B cell (primary cell): ENCODE measurements at regions not wholly inside any gene's neighbourhood (a gene's known extent, or its start where the extent isn't known, plus 50 kb on each side); places are given as distances from the start of the nearest gene placed in this dataset.

ENCODE experiments used
- ATAC-seq: fragments of 200-7000 bp; cut with Tn5 transposase; one replicate; pipeline ENCODE4 v1.10.0; 2021; ENCODE audit warnings: low read depth, mild to moderate bottlenecking, moderate number of reproducible peaks, moderate library complexity
- CTCF ChIA-PET: fragments of 350-600 bp; sonication (Branson Sonifier 250); formaldehyde crosslinking; loops from one replicate; lab custom pipeline; 2021; ENCODE audit warnings: antibody characterized with exemption, inconsistent platforms; lab: Charles Lee
- POLR2A ChIA-PET: fragments of 350-600 bp; sonication (Branson Sonifier 250); formaldehyde crosslinking; loops from one replicate; lab custom pipeline; 2021; ENCODE audit warnings: antibody characterized with exemption; lab: Charles Lee
- DNase-seq: peaks from one replicate; pipeline ENCODE4 v3.0.0; 2013
- H2AFZ ChIP-seq: 2 replicates; pipeline ENCODE4 v1.6.1; 2012; ENCODE audit warnings: mild to moderate bottlenecking, low read depth, low read length; ENCODE audit not compliant: insufficient read depth, poor library complexity, severe bottlenecking
- H3K27ac ChIP-seq, 2 donors: 1 replicate in 1 of 2; 2 replicates in 1 of 2; pipeline ENCODE4 v1.5.1; 2012 to 2013; ENCODE audit warnings: low read length in 2 of 2, mild to moderate bottlenecking in 2 of 2, moderate library complexity in 1 of 2
- H3K27me3 ChIP-seq, 4 experiments: fragments of 200-600 bp in 1 of 4; sonication (generic) in 1 of 4; replicated peaks in 1 of 4; 1 replicate in 2 of 4; 2 replicates in 2 of 4; pipeline versions ENCODE4 v1.6.1 to v1.7.0; 2013 to 2016; ENCODE audit warnings: low read length in 3 of 4, mild to moderate bottlenecking in 2 of 4, mixed read lengths in 1 of 4, moderate library complexity in 1 of 4; ENCODE audit not compliant: insufficient read depth in 4 of 4, control insufficient read depth in 3 of 4; ENCODE audit errors: control extremely low read depth in 1 of 4
- H3K36me3 ChIP-seq, 2 experiments: replicated peaks in 1 of 2; 1 replicate in 1 of 2; 2 replicates in 1 of 2; pipeline versions ENCODE4 v1.6.1 to v1.7.1; 2013; ENCODE audit warnings: low read length in 1 of 2; ENCODE audit not compliant: insufficient read depth in 2 of 2, control insufficient read depth in 1 of 2; ENCODE audit errors: control extremely low read depth in 1 of 2, extremely low read depth in 1 of 2
- H3K4me1 ChIP-seq, 2 donors: fragments of 200-600 bp in 1 of 2; sonication (generic) in 1 of 2; 1 replicate in 1 of 2; 2 replicates in 1 of 2; pipeline versions ENCODE4 v1.5.1 to v1.6.1; 2013 to 2017; ENCODE audit warnings: low read length in 2 of 2; ENCODE audit not compliant: control insufficient read depth in 2 of 2, insufficient read depth in 2 of 2
- H3K4me2 ChIP-seq: replicated peaks from 2 replicates; pipeline ENCODE3; 2012; ENCODE audit warnings: mild to moderate bottlenecking, low read depth, low read length; ENCODE audit not compliant: poor library complexity, severe bottlenecking
- H3K4me3 ChIP-seq, 5 experiments: fragments of 200-600 bp in 1 of 5; sonication (generic) in 1 of 5; 1 replicate in 3 of 5; 2 replicates in 2 of 5; pipeline versions ENCODE4 v1.5.1 to v1.7.0; 2011 to 2016; ENCODE audit warnings: low read length in 4 of 5, mild to moderate bottlenecking in 4 of 5, low read depth in 2 of 5, control low read depth in 1 of 5, moderate library complexity in 1 of 5; ENCODE audit not compliant: insufficient read depth in 1 of 5; ENCODE audit errors: control extremely low read depth in 1 of 5, extremely low read depth in 1 of 5
- H3K79me2 ChIP-seq: fragments of 200-600 bp; sonication (generic); one replicate; pipeline ENCODE4 v1.6.0; 2016; ENCODE audit warnings: low read length; ENCODE audit not compliant: control insufficient read depth, insufficient read depth
- H3K9ac ChIP-seq: fragments of 200-600 bp; sonication (generic); 2 replicates; pipeline ENCODE4 v1.6.1; 2017; ENCODE audit warnings: mild to moderate bottlenecking, low read length, moderate library complexity
- H3K9me3 ChIP-seq, 3 donors: one replicate each; pipeline versions ENCODE4 v1.6.1 to v1.7.1; 2013; ENCODE audit warnings: low read length in 2 of 3; ENCODE audit not compliant: control insufficient read depth in 2 of 3, insufficient read depth in 1 of 3; ENCODE audit errors: control extremely low read depth in 1 of 3
- H4K20me1 ChIP-seq: 2 replicates; pipeline ENCODE4 v1.6.0; 2012; ENCODE audit warnings: mild to moderate bottlenecking, low read length; ENCODE audit not compliant: insufficient read depth, control insufficient read depth, poor library complexity, severe bottlenecking
- H3K27ac Mint-ChIP-seq: one replicate; pipeline ENCODE4 v1.8.0; 2021; ENCODE audit warnings: mixed read lengths
- H3K27me3 Mint-ChIP-seq: one replicate; pipeline ENCODE4 v1.8.0; 2021; ENCODE audit warnings: mixed read lengths
- H3K4me1 Mint-ChIP-seq: one replicate; pipeline ENCODE4 v1.8.0; 2021; ENCODE audit warnings: mixed read lengths
- H3K4me3 Mint-ChIP-seq: one replicate; pipeline ENCODE4 v1.8.0; 2021; ENCODE audit warnings: mixed read lengths
- H3K9me3 Mint-ChIP-seq: one replicate; pipeline ENCODE4 v1.8.0; 2022; ENCODE audit warnings: mixed read lengths; ENCODE audit not compliant: insufficient read depth
- EZH2 ChIP-seq: IDR thresholded peaks from 2 replicates; pipeline ENCODE4 v1.6.1; 2012; ENCODE audit warnings: borderline replicate concordance, low read depth, mild to moderate bottlenecking, moderate library complexity, low read length; ENCODE audit not compliant: insufficient read depth, poor library complexity, severe bottlenecking
- WGBS: methylation state at CpG from one replicate; pipeline ENCODE4 v1.1.5; 2013; ENCODE audit warnings: missing lambda C conversion rate; ENCODE audit not compliant: insufficient coverage; 5-methylcytosine and 5-hydroxymethylcytosine counted together
- intact Hi-C: fragments of 100-400 bp; cut with micrococcal nuclease; formaldehyde crosslinking; loops from one replicate; pipeline ENCODE4 v1.10.0; 2022
- TF ChIP-seq, protein P1 (sequence below): fragments of 200-600 bp; IDR thresholded peaks from one replicate; pipeline ENCODE4 v1.8.0; 2022; ENCODE audit warnings: antibody characterized with exemption, mild to moderate bottlenecking

DNA sequence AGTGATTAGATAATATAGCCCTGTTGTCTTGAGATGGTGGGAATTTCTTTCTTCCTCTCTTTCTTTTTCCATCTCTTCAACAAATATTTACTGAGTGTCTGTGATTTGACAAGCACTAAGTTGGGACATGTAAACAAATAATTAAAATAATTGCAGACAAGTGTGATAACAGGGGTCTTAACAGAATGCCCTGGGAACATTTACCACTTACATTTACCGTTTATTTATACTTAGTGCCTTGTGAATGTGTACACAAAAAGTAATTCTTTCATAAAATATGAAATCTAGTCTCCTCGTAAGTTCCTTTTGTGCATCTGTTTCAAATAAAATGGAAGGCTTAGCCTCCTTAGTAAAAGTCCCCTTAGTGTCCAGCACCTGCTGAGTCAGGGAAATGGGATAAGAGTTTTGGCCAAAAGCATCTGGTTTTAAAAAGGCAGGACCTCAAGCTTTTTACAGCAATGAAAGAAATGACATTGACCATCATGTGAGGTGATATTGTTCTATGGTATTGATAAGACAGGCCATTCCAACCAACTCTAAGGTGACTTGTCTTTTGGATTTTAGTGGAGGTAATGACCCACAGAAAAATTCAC, 188.2 kb downstream of the HS3ST3B1 start:
- no peak overlapping the region for H3K27ac ChIP-seq
- Mint-ChIP-seq H3K27ac (no peak overlapping the region), H3K4me1 (no peaks in the 10 kb centered on the region), H3K27me3 (no peaks in the 10 kb centered on the region), H3K4me3 (no peak overlapping the region), H3K9me3 (no peaks in the 10 kb centered on the region)
- TF ChIP-seq, protein P1, sequence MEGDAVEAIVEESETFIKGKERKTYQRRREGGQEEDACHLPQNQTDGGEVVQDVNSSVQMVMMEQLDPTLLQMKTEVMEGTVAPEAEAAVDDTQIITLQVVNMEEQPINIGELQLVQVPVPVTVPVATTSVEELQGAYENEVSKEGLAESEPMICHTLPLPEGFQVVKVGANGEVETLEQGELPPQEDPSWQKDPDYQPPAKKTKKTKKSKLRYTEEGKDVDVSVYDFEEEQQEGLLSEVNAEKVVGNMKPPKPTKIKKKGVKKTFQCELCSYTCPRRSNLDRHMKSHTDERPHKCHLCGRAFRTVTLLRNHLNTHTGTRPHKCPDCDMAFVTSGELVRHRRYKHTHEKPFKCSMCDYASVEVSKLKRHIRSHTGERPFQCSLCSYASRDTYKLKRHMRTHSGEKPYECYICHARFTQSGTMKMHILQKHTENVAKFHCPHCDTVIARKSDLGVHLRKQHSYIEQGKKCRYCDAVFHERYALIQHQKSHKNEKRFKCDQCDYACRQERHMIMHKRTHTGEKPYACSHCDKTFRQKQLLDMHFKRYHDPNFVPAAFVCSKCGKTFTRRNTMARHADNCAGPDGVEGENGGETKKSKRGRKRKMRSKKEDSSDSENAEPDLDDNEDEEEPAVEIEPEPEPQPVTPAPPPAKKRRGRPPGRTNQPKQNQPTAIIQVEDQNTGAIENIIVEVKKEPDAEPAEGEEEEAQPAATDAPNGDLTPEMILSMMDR = no peak
- no peak for TF ChIP-seq EZH2
- intact Hi-C loops = no loop called here
- no peak overlapping the region for H2AFZ ChIP-seq
- DNase-seq = no peak
- H3K9ac ChIP-seq = no peak overlapping the region
- H3K36me3 ChIP-seq = no peaks in the 10 kb centered on the region
- H3K9me3 ChIP-seq = no peaks in the 10 kb centered on the region
- no peak for ATAC-seq
- no peaks in the 10 kb centered on the region for H3K4me1 ChIP-seq
- POLR2A ChIA-PET = no interaction called here
- H3K79me2 ChIP-seq = no peaks in the 10 kb centered on the region
- WGBS = no CpG with 5 or more reads among the region's 2 CpGs
- H3K4me3 ChIP-seq = no peak overlapping the region
- H4K20me1 ChIP-seq = no peaks in the 10 kb centered on the region
- H3K27me3 ChIP-seq = no peaks in the 10 kb centered on the region
- CTCF ChIA-PET = no interaction called here
- no peak overlapping the region for H3K4me2 ChIP-seq

DNA sequence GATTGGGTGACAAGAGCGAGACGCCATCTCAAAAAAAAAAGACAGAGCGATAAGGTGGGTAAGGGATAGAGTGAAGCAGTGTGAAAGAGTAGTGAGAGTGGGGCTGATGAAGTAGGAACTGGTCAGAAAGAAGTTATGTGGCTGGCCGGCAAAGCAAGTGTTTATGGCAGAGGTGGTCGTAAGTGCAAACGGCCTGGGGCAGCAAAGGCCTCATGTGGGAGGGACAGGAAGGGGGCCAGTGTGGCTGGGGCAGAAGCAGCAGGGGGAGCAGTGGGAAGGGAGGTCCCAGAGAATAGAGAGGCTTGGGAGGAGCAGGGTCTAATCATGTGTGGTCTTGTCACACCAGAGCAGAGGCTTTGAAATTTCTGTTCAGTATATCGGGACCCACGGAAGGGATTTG, 186.2 kb downstream of the HS3ST3B1 start:
- H4K20me1 ChIP-seq = no peaks in the 10 kb centered on the region
- no peaks in the 10 kb centered on the region for H3K9me3 ChIP-seq
- no peaks in the 10 kb centered on the region for H3K79me2 ChIP-seq
- Mint-ChIP-seq H3K4me3 (no peak overlapping the region), H3K27me3 (no peaks in the 10 kb centered on the region), H3K4me1 (no peaks in the 10 kb centered on the region), H3K9me3 (no peaks in the 10 kb centered on the region), H3K27ac (no peak overlapping the region)
- H3K9ac ChIP-seq = no peak overlapping the region
- H2AFZ ChIP-seq = no peak overlapping the region
- CTCF ChIA-PET = no interaction called here
- POLR2A ChIA-PET = no interaction called here
- H3K4me1 ChIP-seq = no peaks in the 10 kb centered on the region
- ATAC-seq (no peak), DNase-seq (no peak)
- no peak overlapping the region for H3K27ac ChIP-seq
- no peaks in the 10 kb centered on the region for H3K36me3 ChIP-seq
- WGBS = 88% methylated on average over 8 of the region's 8 CpGs
- no peak for TF ChIP-seq EZH2
- TF ChIP-seq, protein P1 = no peak
- intact Hi-C loops = no loop called here
- H3K27me3 ChIP-seq = no peaks in the 10 kb centered on the region
- H3K4me2 ChIP-seq = no peak overlapping the region
- H3K4me3 ChIP-seq = no peak overlapping the region
